NCI-H2171 (cell line): ENCODE measurements at regions not wholly inside any gene's neighbourhood (a gene's known extent, or its start where the extent isn't known, plus 50 kb on each side); places are given as distances from the start of the nearest gene placed in this dataset.

Source experiments
- DNase-seq: peaks from one replicate; lab custom pipeline; 2025; lab: John Stamatoyannopoulos, UW

GRCh38 chr12:126700096-126700495, 1566.9 kb upstream of the TMEM132C start:
- DNase-seq, result no peak

- DNase-seq, result no peak
These were observed 1562.4 kb upstream of the TMEM132C start for GRCh38 chr12:126704609-126705008.

- no peak for DNase-seq
These were observed 1560.7 kb upstream of the TMEM132C start for GRCh38 chr12:126706300-126706699.

GRCh38 chr12:126708492-126708896, 1558.5 kb upstream of the TMEM132C start:
- no peak for DNase-seq

- DNase-seq, result no peak
These were observed 1548.6 kb upstream of the TMEM132C start for GRCh38 chr12:126718365-126718764.

GRCh38 chr12:126719912-126720705, 1546.9 kb upstream of the TMEM132C start:
- DNase-seq, result no peak

- DNase-seq, result no peak
These were observed 1540.3 kb upstream of the TMEM132C start for GRCh38 chr12:126726481-126727217.

- no peak for DNase-seq
These were observed 1539.5 kb upstream of the TMEM132C start for GRCh38 chr12:126727218-126728075.

GRCh38 chr12:126734296-126734695, 1532.7 kb upstream of the TMEM132C start:
- DNase-seq, result no peak

GRCh38 chr12:126734710-126735109, 1532.3 kb upstream of the TMEM132C start:
- DNase-seq, result no peak

- DNase-seq, result no peak
These were observed 1525.3 kb upstream of the TMEM132C start for GRCh38 chr12:126741536-126742240.

- DNase-seq, result no peak
These were observed 1524.7 kb upstream of the TMEM132C start for GRCh38 chr12:126742241-126742641.

GRCh38 chr12:126747530-126748149, 1519.3 kb upstream of the TMEM132C start:
- DNase-seq, result no peak

GRCh38 chr12:126752021-126752420, 1514.9 kb upstream of the TMEM132C start:
- no peak for DNase-seq

GRCh38 chr12:126757326-126757725, 1509.6 kb upstream of the TMEM132C start:
- no peak for DNase-seq

- DNase-seq, result no peak
These were observed 1506.9 kb upstream of the TMEM132C start for GRCh38 chr12:126760092-126760491.

- no peak for DNase-seq
These were observed 1505.5 kb upstream of the TMEM132C start for GRCh38 chr12:126761420-126761819.

GRCh38 chr12:126762150-126762549, 1504.8 kb upstream of the TMEM132C start:
- DNase-seq, result no peak

- no peak for DNase-seq
These were observed 1503.6 kb upstream of the TMEM132C start for GRCh38 chr12:126763359-126763758.

- no peak for DNase-seq
These were observed 1499.6 kb upstream of the TMEM132C start for GRCh38 chr12:126767334-126767733.

GRCh38 chr12:126768517-126768916, 1498.5 kb upstream of the TMEM132C start:
- no peak for DNase-seq
